ENCODE measurements at regions not wholly inside any gene's neighbourhood (a gene's known extent, or its start where the extent isn't known, plus 50 kb on each side); places are given as distances from the start of the nearest gene placed in this dataset.

- no peak overlapping the region for H3K4me3 ChIP-seq (ENCODE audit: low read depth, low read length)
- no peak for DNase-seq (ENCODE audit: low read depth)
- TF ChIP-seq MAX (IDR thresholded peaks at IDR 0.05; ENCODE audit: low read depth, low read length), result no peak
- no peak for TF ChIP-seq CTCF (IDR thresholded peaks at IDR 0.05; ENCODE audit: low read depth, low read length)
- TF ChIP-seq MYC (IDR thresholded peaks at IDR 0.05; ENCODE audit: low read depth, low read length), result no peak
- TF ChIP-seq POLR2A (IDR thresholded peaks at IDR 0.05; ENCODE audit: extremely low read depth, insufficient read length), result no peak
Observed at GRCh38 chr16:9365370-9365728, 273.9 kb downstream of the HAPSTR1 start.

- no peak overlapping the region for H3K4me3 ChIP-seq (ENCODE audit: low read depth, low read length)
- no peak for DNase-seq (ENCODE audit: low read depth)
- TF ChIP-seq MYC (IDR thresholded peaks at IDR 0.05; ENCODE audit: low read depth, low read length), result no peak
- no peak for TF ChIP-seq MAX (IDR thresholded peaks at IDR 0.05; ENCODE audit: low read depth, low read length)
- no peak for TF ChIP-seq CTCF (IDR thresholded peaks at IDR 0.05; ENCODE audit: low read depth, low read length)
Observed at GRCh38 chr16:9366048-9366969, 274.9 kb downstream of the HAPSTR1 start.

- TF ChIP-seq MAX (IDR thresholded peaks at IDR 0.05; ENCODE audit: low read depth, low read length) (no peak), POLR2A (IDR thresholded peaks at IDR 0.05; ENCODE audit: extremely low read depth, insufficient read length) (no peak), CTCF (IDR thresholded peaks at IDR 0.05; ENCODE audit: low read depth, low read length) (no peak), MYC (IDR thresholded peaks at IDR 0.05; ENCODE audit: low read depth, low read length) (no peak)
- DNase-seq (ENCODE audit: low read depth), result no peak
- no peak overlapping the region for H3K4me3 ChIP-seq (ENCODE audit: low read depth, low read length)
Observed at GRCh38 chr16:9370061-9370491, 278.6 kb downstream of the HAPSTR1 start.

- H3K4me3 ChIP-seq (ENCODE audit: low read depth, low read length), result no peak overlapping the region
- TF ChIP-seq POLR2A (IDR thresholded peaks at IDR 0.05; ENCODE audit: extremely low read depth, insufficient read length) (no peak), MAX (IDR thresholded peaks at IDR 0.05; ENCODE audit: low read depth, low read length) (no peak), MYC (IDR thresholded peaks at IDR 0.05; ENCODE audit: low read depth, low read length) (no peak), CTCF (IDR thresholded peaks at IDR 0.05; ENCODE audit: low read depth, low read length) (no peak)
- DNase-seq (ENCODE audit: low read depth), result no peak
Observed at GRCh38 chr16:9371713-9372448, 280.4 kb downstream of the HAPSTR1 start.

GRCh38 chr16:9372934-9373890 lies 281.8 kb downstream of the HAPSTR1 start:
- DNase-seq (ENCODE audit: low read depth), result no peak
- no peak for TF ChIP-seq MYC (IDR thresholded peaks at IDR 0.05; ENCODE audit: low read depth, low read length)
- no peak for TF ChIP-seq MAX (IDR thresholded peaks at IDR 0.05; ENCODE audit: low read depth, low read length)
- TF ChIP-seq POLR2A (IDR thresholded peaks at IDR 0.05; ENCODE audit: extremely low read depth, insufficient read length), result no peak
- no peak for TF ChIP-seq CTCF (IDR thresholded peaks at IDR 0.05; ENCODE audit: low read depth, low read length)
- no peak overlapping the region for H3K4me3 ChIP-seq (ENCODE audit: low read depth, low read length)

Data from NB4 (cell line).